H1 (cell line): ENCODE measurements at regions not wholly inside any gene's neighbourhood (a gene's known extent, or its start where the extent isn't known, plus 50 kb on each side); places are given as distances from the start of the nearest gene placed in this dataset.

Experiments used
- CTCF ChIA-PET: fragments of 300-600 bp; sonication (Branson Sonifier 250); formaldehyde crosslinking; loops from one replicate; lab custom pipeline; 2021; ENCODE audit not compliant: partially characterized antibody; lab: Charles Lee
- POLR2A ChIA-PET: fragments of 300-600 bp; sonication (Branson Sonifier 250); formaldehyde crosslinking; loops from one replicate; lab custom pipeline; 2021; ENCODE audit warnings: inconsistent platforms; ENCODE audit not compliant: partially characterized antibody; lab: Charles Lee
- DNase-seq, 2 experiments: peaks; one replicate each; pipeline versions ENCODE4 v3.0.0 to v3.0.0-alpha.2; 2010 to 2022; ENCODE audit warnings: low spot score in 2 of 2, low read depth in 1 of 2, mixed read lengths in 1 of 2
- FAIRE-seq: peaks from 2 replicates; lab custom pipeline; 2011; peaks lifted over from hg19 to GRCh38; lab: Jason Lieb, UNC
- H2AFZ ChIP-seq: 2 replicates; pipeline ENCODE4 v1.8.1; 2012; ENCODE audit warnings: low read length, inconsistent platforms
- H2AK5ac ChIP-seq: 2 replicates; pipeline ENCODE4 v1.6.1; 2013; ENCODE audit warnings: low read depth, low read length
- H2BK120ac ChIP-seq: replicated peaks from 2 replicates; pipeline ENCODE3; 2013; ENCODE audit warnings: low read depth, low read length, inconsistent platforms
- H2BK12ac ChIP-seq: 2 replicates; pipeline ENCODE4 v1.6.1; 2013; ENCODE audit warnings: low read depth, low read length
- H2BK15ac ChIP-seq: 2 replicates; pipeline ENCODE4 v1.6.1; 2013; ENCODE audit warnings: low read length
- H2BK20ac ChIP-seq: 2 replicates; pipeline ENCODE4 v1.6.1; 2013; ENCODE audit warnings: low read length
- H2BK5ac ChIP-seq: 2 replicates; pipeline ENCODE4 v1.6.1; 2013; ENCODE audit warnings: low read depth, low read length
- H3K14ac ChIP-seq: 2 replicates; pipeline ENCODE4 v1.6.1; 2013; ENCODE audit warnings: inconsistent platforms; ENCODE audit not compliant: insufficient read length
- H3K18ac ChIP-seq: 2 replicates; pipeline ENCODE4 v1.6.1; 2013; ENCODE audit warnings: low read length; ENCODE audit errors: extremely low read depth
- H3K23ac ChIP-seq: 2 replicates; pipeline ENCODE4 v1.6.1; 2013; ENCODE audit warnings: inconsistent platforms; ENCODE audit not compliant: insufficient read length
- H3K23me2 ChIP-seq: 2 replicates; pipeline ENCODE4 v1.6.1; 2013; ENCODE audit warnings: low read depth, low read length
- H3K27ac ChIP-seq: 2 replicates; pipeline ENCODE4 v1.6.1; 2011; ENCODE audit warnings: low read depth, low read length, inconsistent platforms
- H3K27me3 ChIP-seq, 4 experiments: replicated peaks in 1 of 4; 1 replicate in 1 of 4; 2 replicates in 3 of 4; pipeline versions ENCODE4 v1.6.1 to v1.8.1; 2011 to 2013; ENCODE audit warnings: low read length in 3 of 4, mild to moderate bottlenecking in 3 of 4, inconsistent platforms in 2 of 4, mixed read lengths in 2 of 4, moderate library complexity in 1 of 4; ENCODE audit not compliant: control insufficient read depth in 3 of 4, insufficient read depth in 3 of 4; ENCODE audit errors: extremely low read depth in 1 of 4
- H3K36me3 ChIP-seq, 4 experiments: 2 replicates each; pipeline versions ENCODE4 v1.6.1 to v1.8.1; 2011 to 2013; ENCODE audit warnings: mild to moderate bottlenecking in 4 of 4, low read length in 3 of 4, moderate library complexity in 2 of 4, control low read depth in 1 of 4, inconsistent platforms in 1 of 4; ENCODE audit not compliant: insufficient read depth in 4 of 4, control insufficient read depth in 2 of 4
- H3K4ac ChIP-seq: replicated peaks from 2 replicates; pipeline ENCODE3; 2013; ENCODE audit warnings: low read length, low read depth, mixed read lengths, inconsistent platforms; ENCODE audit not compliant: insufficient read length
- H3K4me1 ChIP-seq, 4 experiments: replicated peaks in 1 of 4; 1 replicate in 1 of 4; 2 replicates in 3 of 4; pipeline versions ENCODE4 v1.6.1 to v1.8.1; 2011 to 2013; ENCODE audit warnings: low read length in 3 of 4, inconsistent platforms in 2 of 4, mixed read lengths in 1 of 4; ENCODE audit not compliant: insufficient read depth in 4 of 4, control insufficient read depth in 3 of 4
- H3K4me2 ChIP-seq, 2 experiments: 2 replicates each; pipeline versions ENCODE4 v1.6.1 to v1.8.1; 2011 to 2013; ENCODE audit warnings: low read depth in 2 of 2, low read length in 2 of 2, control low read depth in 1 of 2, inconsistent platforms in 1 of 2, mild to moderate bottlenecking in 1 of 2; ENCODE audit not compliant: insufficient read depth in 1 of 2
- H3K4me3 ChIP-seq, 4 experiments: fragments of 200-600, 300-600 bp in 1 of 4; sonication (generic), shearing (Covaris generic), sonication (Bioruptor Twin) in 1 of 4; 2 replicates each; pipeline versions ENCODE4 v1.5.1 to v1.8.1; 2011 to 2016; ENCODE audit warnings: low read length in 4 of 4, low read depth in 3 of 4, control low read depth in 2 of 4, inconsistent platforms in 2 of 4, mild to moderate bottlenecking in 2 of 4, mixed read lengths in 1 of 4, moderate library complexity in 1 of 4; ENCODE audit not compliant: insufficient read depth in 2 of 4; ENCODE audit errors: extremely low read depth in 1 of 4
- H3K56ac ChIP-seq: replicated peaks from 2 replicates; pipeline ENCODE3; 2013; ENCODE audit warnings: low read depth, mild to moderate bottlenecking, mixed read lengths, low read length, inconsistent platforms; ENCODE audit not compliant: insufficient read length
- H3K79me1 ChIP-seq: 2 replicates; pipeline ENCODE4 v1.6.1; 2013; ENCODE audit warnings: low read depth, low read length, control low read depth
- H3K79me2 ChIP-seq, 2 experiments: 2 replicates each; pipeline versions ENCODE4 v1.6.1 to v1.8.1; 2012 to 2013; ENCODE audit warnings: low read length in 2 of 2, mild to moderate bottlenecking in 2 of 2, inconsistent platforms in 1 of 2; ENCODE audit not compliant: insufficient read depth in 2 of 2, control insufficient read depth in 1 of 2
- H3K9ac ChIP-seq, 4 experiments: replicated peaks in 1 of 4; 1 replicate in 1 of 4; 2 replicates in 3 of 4; pipeline versions ENCODE4 v1.6.1 to v1.8.1; 2011 to 2013; ENCODE audit warnings: low read depth in 3 of 4, low read length in 3 of 4, control low read depth in 2 of 4, mild to moderate bottlenecking in 2 of 4, moderate library complexity in 2 of 4, inconsistent platforms in 1 of 4; ENCODE audit errors: extremely low read depth in 1 of 4
- H3K9me3 ChIP-seq, 2 experiments: 2 replicates each; pipeline versions ENCODE4 v1.6.1 to v1.8.1; 2012 to 2013; ENCODE audit warnings: mild to moderate bottlenecking in 2 of 2, moderate library complexity in 2 of 2, control low read depth in 1 of 2, inconsistent platforms in 1 of 2, low read depth in 1 of 2, low read length in 1 of 2, mixed read lengths in 1 of 2; ENCODE audit not compliant: insufficient read depth in 2 of 2
- H4K20me1 ChIP-seq, 2 experiments: replicated peaks in 1 of 2; 2 replicates each; pipeline versions ENCODE3 to v1.8.1; 2011 to 2013; ENCODE audit warnings: inconsistent platforms in 2 of 2, low read length in 2 of 2, mild to moderate bottlenecking in 1 of 2; ENCODE audit not compliant: insufficient read depth in 2 of 2, control insufficient read depth in 1 of 2
- H4K5ac ChIP-seq: 2 replicates; pipeline ENCODE4 v1.6.1; 2013; ENCODE audit warnings: low read length, low read depth, mixed read lengths, inconsistent platforms; ENCODE audit not compliant: insufficient read length
- H4K8ac ChIP-seq: 2 replicates; pipeline ENCODE4 v1.8.0; 2013; ENCODE audit warnings: mild to moderate bottlenecking, moderate library complexity, low read length, inconsistent platforms; ENCODE audit not compliant: insufficient read depth; ENCODE audit errors: extremely low read depth
- H4K91ac ChIP-seq: replicated peaks from 2 replicates; pipeline ENCODE3; 2013; ENCODE audit warnings: low read length, mixed read lengths, inconsistent platforms; ENCODE audit not compliant: insufficient read length
- CEBPB ChIP-seq: IDR thresholded peaks from 2 replicates; pipeline ENCODE4 v1.6.1; 2012; ENCODE audit warnings: low read depth, low read length
- CHD2 ChIP-seq: IDR thresholded peaks from 2 replicates; pipeline ENCODE4 v1.6.1; 2012; ENCODE audit warnings: low read length, improper control_type of control experiment
- CTCF ChIP-seq, 3 experiments: IDR thresholded peaks; 1 replicate in 2 of 3; 2 replicates in 1 of 3; pipeline versions ENCODE4 v1.5.1 to v1.6.1; 2011; ENCODE audit warnings: low read length in 3 of 3, mild to moderate bottlenecking in 3 of 3, inconsistent platforms in 2 of 3, low read depth in 1 of 3, moderate library complexity in 1 of 3; ENCODE audit not compliant: insufficient read depth in 1 of 3; ENCODE audit errors: control extremely low read depth in 1 of 3
- EP300 ChIP-seq, 2 experiments: IDR thresholded peaks; 1 replicate in 1 of 2; 2 replicates in 1 of 2; pipeline ENCODE4 v1.6.1; 2011 to 2012; ENCODE audit warnings: low read depth in 2 of 2, low read length in 2 of 2, mild to moderate bottlenecking in 2 of 2, borderline replicate concordance in 1 of 2, inconsistent platforms in 1 of 2, moderate library complexity in 1 of 2
- NRF1 ChIP-seq: IDR thresholded peaks from 2 replicates; pipeline ENCODE4 v1.6.1; 2011; ENCODE audit warnings: mild to moderate bottlenecking, low read depth, low read length, improper control_type of control experiment
- RXRA ChIP-seq: IDR thresholded peaks from 2 replicates; pipeline ENCODE4 v1.6.1; 2011; ENCODE audit warnings: low read depth, mild to moderate bottlenecking, low read length, moderate library complexity; ENCODE audit not compliant: insufficient read depth
- SIN3A ChIP-seq, 2 experiments: IDR thresholded peaks in 1 of 2; conservative IDR thresholded peaks in 1 of 2; 2 replicates each; pipeline ENCODE4 v1.6.1; 2011 to 2012; ENCODE audit warnings: low read length in 2 of 2, improper control_type of control experiment in 1 of 2, low read depth in 1 of 2, mild to moderate bottlenecking in 1 of 2
- SIX5 ChIP-seq: IDR thresholded peaks from 2 replicates; pipeline ENCODE4 v1.6.1; 2011; ENCODE audit warnings: mild to moderate bottlenecking, low read depth, low read length
- USF2 ChIP-seq: IDR thresholded peaks from 2 replicates; pipeline ENCODE4 v1.6.1; 2011; ENCODE audit warnings: low read length, improper control_type of control experiment
- WGBS, 2 experiments: shearing (Covaris generic) in 1 of 2; methylation state at CpG; one replicate each; pipeline versions ENCODE4 v1.1.6 to v1.1.7; 2013 to 2015; ENCODE audit warnings: low lambda C conversion rate in 2 of 2, mixed read lengths in 2 of 2, inconsistent platforms in 1 of 2, low coverage in 1 of 2, missing lambda C conversion rate in 1 of 2; ENCODE audit not compliant: insufficient replicate concordance in 2 of 2, insufficient coverage in 1 of 2, insufficient read length in 1 of 2; ENCODE audit errors: extremely low coverage in 1 of 2, missing lambda C conversion rate in 1 of 2; 5-methylcytosine and 5-hydroxymethylcytosine counted together

- DNase-seq (peak in 1 of 2 experiments; percentile 24), FAIRE-seq (no peak)
- Histone ChIP-seq H3K36me3 (no peaks in the 10 kb centered on the region; a peak in 1 of 8 replicates), H2BK12ac (no peak overlapping the region), H2AK5ac (no peak overlapping the region), H2BK20ac (no peak overlapping the region), H3K23ac (no peak overlapping the region), H3K56ac (no peak overlapping the region), H3K79me2 (no peaks in the 10 kb centered on the region; a peak in 1 of 4 replicates), H4K8ac (no peak overlapping the region), H3K23me2 (peaks cover 3% of the 10 kb centered on the region; the same call in 1 of the 2 replicates), H3K9ac (no peak overlapping the region), H3K4me3 (no peak overlapping the region), H4K91ac (no peak overlapping the region), H3K4ac (no peak overlapping the region), H3K4me1 (no peaks in the 10 kb centered on the region; a peak in 1 of 7 replicates), H4K20me1 (peaks cover 0 to 3% of the 10 kb centered on the region in 2 experiments), H3K9me3 (no peaks in the 10 kb centered on the region), H2BK5ac (no peak overlapping the region), H2BK15ac (no peak overlapping the region), H3K14ac (no peak overlapping the region), H3K27ac (no peak overlapping the region), H2AFZ (no peak overlapping the region), H3K18ac (no peak overlapping the region), H3K79me1 (no peaks in the 10 kb centered on the region), H2BK120ac (no peak overlapping the region), H4K5ac (no peak overlapping the region), H3K4me2 (no peak overlapping the region), H3K27me3 (no peaks in the 10 kb centered on the region)
- WGBS, 2 experiments: 93% methylated on average over 25 of the region's 26 CpGs; no CpG with 5 or more reads in 1 of the 2 experiments
- POLR2A ChIA-PET: no interaction called here
- CTCF ChIA-PET: interaction anchor here (1.0 to 1.5 kb wide), 6 partner anchors 13 to 99 kb away, joined by 3 to 6 read pairs (median 4); no protein-coding TSS in a partner anchor
- TF ChIP-seq CEBPB: no peak
- TF ChIP-seq EP300 (IDR thresholded peaks at IDR 0.05; ENCODE audit: borderline replicate concordance in 1 of 2, low read depth in 2 of 2, low read length in 2 of 2): no peak
- no peak for TF ChIP-seq SIN3A (conservative IDR thresholded peaks at IDR 0.05 in 1 of 2, IDR thresholded peaks at IDR 0.05 in 1 of 2; ENCODE audit: low read depth in 1 of 2, low read length in 2 of 2)
- no peak for TF ChIP-seq RXRA
- no peak for TF ChIP-seq USF2
- no peak for TF ChIP-seq SIX5
- no peak for TF ChIP-seq CHD2
- TF ChIP-seq NRF1: no peak
- no peak for TF ChIP-seq CTCF (IDR thresholded peaks at IDR 0.05; ENCODE audit: control extremely low read depth in 1 of 3, insufficient read depth in 1 of 3, low read depth in 1 of 3, low read length in 3 of 3)
Observed at GRCh38 chr10:131845505-131846239, 55.1 kb upstream of the PPP2R2D start.
